ENCODE measurements at regions not wholly inside any gene's neighbourhood (a gene's known extent, or its start where the extent isn't known, plus 50 kb on each side); places are given as distances from the start of the nearest gene placed in this dataset.

GRCh38 chr10:30793093-30793492 is 163.5 kb upstream of the LYZL2 start:
- intact Hi-C loops (cut with DNase I), result no loop called here
- DNase-seq (ENCODE audit: missing footprints) (no peak), ATAC-seq (no peak)

DNA sequence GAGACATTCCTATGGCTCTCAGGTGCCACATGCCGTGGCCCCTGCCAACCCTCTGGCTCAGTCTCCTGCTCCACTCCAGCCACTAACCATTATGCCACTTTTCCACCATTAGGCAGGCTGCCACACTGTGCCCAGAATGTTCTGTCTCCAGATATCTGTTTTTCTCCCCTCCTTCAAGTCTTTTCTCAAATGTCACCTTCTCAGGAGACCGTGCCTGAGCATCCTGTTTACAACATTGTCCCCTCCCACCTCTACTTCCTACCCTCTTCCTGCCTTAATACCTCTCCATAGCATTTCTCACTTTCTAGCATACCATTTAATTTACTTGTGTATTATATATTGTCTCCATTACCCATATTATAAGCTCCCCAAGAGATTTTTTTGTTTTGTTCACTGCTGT is 162.5 kb upstream of the LYZL2 start:
- intact Hi-C loops (cut with DNase I), result no loop called here
- ATAC-seq (no peak), DNase-seq (ENCODE audit: missing footprints) (no peak)

- ATAC-seq (no peak), DNase-seq (ENCODE audit: missing footprints) (no peak)
- intact Hi-C loops (cut with DNase I), result no loop called here
Measured at GRCh38 chr10:30791197-30791611, 161.7 kb upstream of the LYZL2 start.

GRCh38 chr10:30789806-30790205 is 160.3 kb upstream of the LYZL2 start:
- DNase-seq (ENCODE audit: missing footprints) (no peak), ATAC-seq (no peak)
- intact Hi-C loops (cut with DNase I), result loop anchor here (10.0 kb wide), 1 partner anchor 345 kb away; no protein-coding TSS in a partner anchor

DNA sequence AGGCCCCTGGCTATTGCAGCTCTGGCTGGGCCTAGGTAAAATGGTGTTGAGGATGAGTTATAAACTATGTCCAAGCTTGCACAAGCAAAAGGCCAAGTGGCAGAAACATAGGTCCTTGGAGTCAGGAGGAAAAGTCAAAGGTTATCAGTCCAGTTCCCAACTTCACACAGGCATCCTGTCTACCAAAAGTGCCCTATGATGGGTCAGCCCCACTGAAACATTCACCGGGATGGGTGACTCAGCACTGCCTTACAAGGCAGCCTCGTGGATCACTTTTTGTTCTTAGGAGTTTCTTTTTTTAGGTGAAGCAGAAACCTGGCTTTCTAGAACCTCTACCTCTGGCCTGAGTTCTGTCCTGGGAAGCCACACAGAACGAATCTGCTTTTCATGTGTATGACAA is 158.8 kb upstream of the LYZL2 start:
- ATAC-seq, result no peak
- intact Hi-C loops (cut with DNase I), result loop anchor here (10.0 kb wide), 1 partner anchor 346 kb away; no protein-coding TSS in a partner anchor
- no peak for DNase-seq (ENCODE audit: missing footprints)

- ATAC-seq, result no peak
- intact Hi-C loops (cut with DNase I), result loop anchor here (10.0 kb wide), 1 partner anchor 348 kb away; no protein-coding TSS in a partner anchor
- DNase-seq (ENCODE audit: missing footprints), result no peak
Measured at GRCh38 chr10:30786906-30787305, 157.4 kb upstream of the LYZL2 start.

GRCh38 chr10:30786131-30786530 is 156.6 kb upstream of the LYZL2 start:
- no peak for ATAC-seq
- DNase-seq (ENCODE audit: missing footprints), result no peak
- intact Hi-C loops (cut with DNase I), result loop anchor here (10.0 kb wide), 1 partner anchor 349 kb away; no protein-coding TSS in a partner anchor

GRCh38 chr10:30784897-30785605 is 155.5 kb upstream of the LYZL2 start:
- intact Hi-C loops (cut with DNase I), result loop anchor here (1.0 to 10.0 kb wide), 7 partner anchors 74 to 1024 kb away; partner anchors contain the start of genes ZEB1 and ZNF438
- DNase-seq (ENCODE audit: missing footprints) (peak; percentile 91), ATAC-seq (peak; percentile 78)

DNA sequence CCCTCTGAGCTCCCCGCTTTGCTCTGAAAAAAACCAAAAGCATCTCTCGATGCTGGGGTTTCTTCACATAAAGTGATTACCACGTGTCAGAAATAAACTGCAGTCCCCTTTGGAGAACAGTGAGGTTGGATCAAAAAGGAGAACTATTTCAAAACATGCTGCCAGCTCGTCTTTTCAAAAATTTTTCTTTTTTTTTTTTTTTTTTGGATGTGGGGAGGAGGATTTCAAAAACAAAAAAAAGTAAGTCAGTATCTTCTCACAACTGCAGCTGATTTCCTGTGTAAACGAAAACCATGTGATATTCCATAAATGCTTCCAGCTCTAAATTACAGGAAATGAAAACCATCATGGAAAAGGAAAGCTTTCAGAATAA is 155.0 kb upstream of the LYZL2 start:
- intact Hi-C loops (cut with DNase I), result loop anchor here (1.0 to 10.0 kb wide), 7 partner anchors 74 to 1024 kb away; partner anchors contain the start of genes ZEB1 and ZNF438
- ATAC-seq (peak; percentile 26), DNase-seq (ENCODE audit: missing footprints) (no peak)

DNA sequence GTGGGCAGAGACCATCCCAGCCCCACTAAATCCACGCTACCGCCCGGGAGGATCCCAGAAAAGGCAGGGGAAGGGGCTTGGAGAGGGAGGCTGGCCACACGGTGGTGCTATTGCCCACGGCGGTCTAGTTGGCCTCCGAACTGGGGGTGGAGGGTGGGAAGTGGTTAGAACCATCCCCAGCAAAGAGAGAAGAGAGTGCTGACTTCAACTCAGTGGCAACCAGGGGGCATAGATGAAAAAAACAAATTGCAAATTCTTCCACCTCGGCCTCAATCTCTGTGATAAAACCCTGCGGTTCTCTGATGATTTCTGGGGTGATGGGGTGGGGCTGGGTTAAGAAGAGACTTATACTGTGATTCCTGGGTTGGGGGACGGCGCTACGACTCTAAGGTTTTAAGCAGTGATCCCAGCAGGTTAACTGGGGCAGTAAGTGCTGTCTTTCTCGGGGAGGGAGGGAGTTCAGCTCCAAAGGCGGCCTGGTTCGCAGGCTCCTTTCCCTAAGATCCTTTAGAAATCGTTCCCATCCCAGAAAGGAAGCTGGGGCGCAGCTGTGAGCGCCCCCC is 154.5 kb upstream of the LYZL2 start:
- peak; percentile 90 for DNase-seq (ENCODE audit: missing footprints)
- peak; percentile 83 for ATAC-seq
- intact Hi-C loops (cut with DNase I), result loop anchor here (1.0 to 10.0 kb wide), 7 partner anchors 75 to 1025 kb away; partner anchors contain the start of genes ZEB1 and ZNF438

GRCh38 chr10:30782537-30783461 is 153.2 kb upstream of the LYZL2 start:
- DNase-seq (ENCODE audit: missing footprints) (no peak), ATAC-seq (no peak)
- intact Hi-C loops (cut with DNase I), result loop anchor here (5.0 to 10.0 kb wide), 2 partner anchors 210 to 352 kb away; no protein-coding TSS in a partner anchor

DNA sequence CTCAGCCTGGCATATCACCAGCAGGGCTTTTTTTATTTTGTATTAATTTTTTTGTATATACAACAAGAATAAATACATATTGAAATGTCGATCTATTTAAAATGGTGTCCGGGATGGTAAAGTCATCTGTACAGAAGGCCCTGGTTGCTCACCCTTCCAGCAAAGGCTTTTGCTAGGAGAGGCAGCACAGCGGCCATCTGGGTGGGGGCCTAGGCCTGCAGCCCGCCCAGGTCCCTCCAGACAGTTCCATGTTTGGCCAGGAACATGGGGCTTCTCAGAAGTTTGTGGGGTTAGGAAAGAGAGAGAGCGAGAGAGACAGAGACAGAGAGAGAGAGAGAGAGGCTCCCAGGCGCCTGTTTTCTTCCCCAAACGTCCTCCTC is 152.6 kb upstream of the LYZL2 start:
- intact Hi-C loops (cut with DNase I), result loop anchor here (5.0 to 10.0 kb wide), 2 partner anchors 210 to 353 kb away; no protein-coding TSS in a partner anchor
- no peak for ATAC-seq
- no peak for DNase-seq (ENCODE audit: missing footprints)

DNA sequence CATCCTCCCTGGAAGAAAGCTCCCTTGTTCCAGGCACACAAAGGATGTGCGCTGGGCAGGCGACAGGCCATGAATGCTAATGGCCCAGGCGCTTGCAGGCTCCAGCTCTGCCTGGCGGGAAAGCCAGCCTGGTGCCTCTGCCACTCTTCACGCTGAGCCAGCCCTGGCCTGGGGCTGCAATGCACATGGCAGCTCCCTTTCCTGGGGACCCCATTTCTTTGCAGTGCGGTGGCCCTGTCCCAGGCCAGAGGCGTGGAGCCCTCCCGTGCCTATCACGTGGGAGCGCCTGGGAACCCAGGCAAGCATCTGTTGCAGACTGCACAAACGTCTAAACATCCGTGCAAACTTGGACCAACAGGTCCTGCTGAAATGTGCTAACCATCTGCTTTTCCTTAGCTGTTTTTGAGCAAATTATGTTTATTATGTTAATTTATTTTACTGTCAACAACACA is 152.1 kb upstream of the LYZL2 start:
- intact Hi-C loops (cut with DNase I), result loop anchor here (5.0 to 10.0 kb wide), 2 partner anchors 211 to 353 kb away; no protein-coding TSS in a partner anchor
- ATAC-seq, result no peak
- no peak for DNase-seq (ENCODE audit: missing footprints)

- intact Hi-C loops (cut with DNase I), result no loop called here
- no peak for ATAC-seq
- no peak for DNase-seq (ENCODE audit: missing footprints)
Measured at GRCh38 chr10:30778769-30779168, 149.2 kb upstream of the LYZL2 start.

- intact Hi-C loops (cut with DNase I), result no loop called here
- DNase-seq (ENCODE audit: missing footprints) (no peak), ATAC-seq (peak; percentile 66)
Measured at GRCh38 chr10:30775779-30776591, 146.4 kb upstream of the LYZL2 start.

- intact Hi-C loops (cut with DNase I), result no loop called here
- no peak for ATAC-seq
- no peak for DNase-seq (ENCODE audit: missing footprints)
Measured at GRCh38 chr10:30774261-30774660, 144.7 kb upstream of the LYZL2 start.

GRCh38 chr10:30773501-30773900 is 143.9 kb upstream of the LYZL2 start:
- intact Hi-C loops (cut with DNase I), result no loop called here
- ATAC-seq (no peak), DNase-seq (ENCODE audit: missing footprints) (no peak)

DNA sequence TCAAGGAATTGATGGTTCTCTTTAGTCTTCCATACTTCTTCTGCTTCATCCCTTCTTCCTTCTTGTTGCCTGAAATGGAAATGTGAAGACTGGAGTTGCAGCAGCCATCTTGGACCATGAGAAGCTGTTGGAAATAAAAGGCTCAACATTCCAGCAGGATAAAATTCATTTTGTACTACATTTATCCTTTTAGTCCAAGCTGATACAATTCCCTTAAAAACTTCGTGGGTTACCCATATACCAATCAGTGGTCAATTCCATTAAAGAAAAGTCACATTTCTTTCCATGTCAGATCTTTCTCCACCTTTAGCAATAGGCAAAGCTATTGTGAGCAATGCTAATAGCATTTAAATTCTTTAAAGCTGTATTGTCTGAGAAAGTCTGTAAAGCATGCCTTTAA is 141.3 kb upstream of the LYZL2 start:
- ATAC-seq (no peak), DNase-seq (ENCODE audit: missing footprints) (no peak)
- intact Hi-C loops (cut with DNase I), result no loop called here

Data from Right ventricle myocardium inferior (tissue), 1 donor.